HK-2 (cell line): ENCODE measurements at regions not wholly inside any gene's neighbourhood (a gene's known extent, or its start where the extent isn't known, plus 50 kb on each side); places are given as distances from the start of the nearest gene placed in this dataset.
"Not testable (repeated sequence)": the region's sequence is repeated elsewhere in the genome, so short reads cannot be mapped to it uniquely, and the experiment has no call there.

Source experiments
- DNase-seq: peaks from one replicate; pipeline ENCODE4 v3.0.0-alpha.2; 2018; ENCODE audit not compliant: unreplicated experiment

DNA sequence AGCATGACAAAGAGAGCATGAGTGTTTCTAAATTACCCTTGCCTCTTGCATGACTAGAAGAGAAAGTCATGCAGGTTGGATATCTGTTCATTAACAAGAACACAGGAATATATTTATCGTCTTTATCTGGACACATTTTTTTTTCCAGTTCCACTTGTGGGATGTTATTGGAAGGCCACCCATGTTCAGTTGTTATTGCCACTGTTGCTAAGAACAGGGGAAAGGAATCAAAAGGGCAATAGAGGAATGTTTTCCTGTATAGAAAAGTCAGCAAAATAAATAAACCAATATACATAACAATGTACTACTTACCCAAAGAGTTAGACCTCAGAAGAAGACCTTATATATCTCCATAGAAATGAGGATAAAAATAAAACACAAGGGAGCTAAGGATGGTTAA lies 270.1 kb downstream of the QDPR start:
- no peak for DNase-seq

DNA sequence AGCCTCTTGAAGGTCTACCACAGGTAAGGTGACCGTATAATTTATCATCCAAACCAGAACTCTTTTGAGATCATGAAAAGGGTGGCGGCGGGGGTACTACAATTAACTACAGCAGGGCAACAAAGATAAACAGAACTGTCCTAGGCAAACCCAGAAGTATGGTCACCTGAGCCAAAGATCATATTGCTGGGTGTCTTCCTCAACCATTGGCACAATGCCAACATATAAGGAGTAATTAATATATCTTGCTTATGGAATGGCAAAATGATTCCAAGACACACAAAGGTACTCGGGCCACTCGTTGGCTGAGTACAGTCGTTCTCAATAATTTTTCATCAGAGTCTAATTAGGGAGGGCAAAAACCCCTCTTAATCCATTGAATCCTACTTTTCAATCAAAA lies 273.3 kb downstream of the QDPR start:
- no peak for DNase-seq

DNA sequence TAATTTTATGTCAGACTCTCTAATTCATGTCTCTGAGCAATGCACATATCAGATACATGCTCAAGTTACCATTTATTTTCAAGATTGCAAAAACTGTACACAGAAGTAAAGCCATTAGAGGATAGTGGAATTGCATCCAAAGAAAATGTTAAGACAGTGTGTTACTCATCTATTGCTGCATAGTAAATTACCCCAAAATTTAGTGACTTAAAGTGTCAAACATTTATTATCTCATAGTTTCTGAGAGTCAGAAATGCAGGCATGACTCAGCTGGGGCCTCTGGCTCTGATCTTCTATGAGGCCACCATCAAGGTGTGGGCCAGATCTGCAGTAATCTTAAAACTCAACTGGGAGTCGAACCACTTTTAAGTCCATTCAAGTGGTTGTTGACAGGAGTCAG lies 275.2 kb downstream of the QDPR start:
- no peak for DNase-seq

DNA sequence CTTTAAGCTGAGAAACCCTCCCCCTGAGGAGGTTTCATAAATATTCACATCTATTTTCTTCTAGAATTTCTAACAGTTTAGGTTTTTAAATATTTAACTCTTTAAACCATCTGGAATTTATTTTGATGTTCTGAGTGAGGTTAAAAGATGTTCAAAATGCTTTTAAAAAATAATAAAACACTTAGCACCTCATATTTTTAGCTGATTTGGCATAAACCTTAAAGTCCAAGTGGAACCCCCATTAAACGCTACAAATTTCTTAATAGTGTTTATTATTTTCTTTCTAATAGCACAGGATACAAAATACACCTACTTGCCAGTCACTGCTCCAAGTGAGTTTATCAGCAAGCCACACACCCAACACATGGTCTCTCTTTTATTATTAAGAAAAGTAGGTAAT lies 277.2 kb downstream of the QDPR start:
- no peak for DNase-seq

DNA sequence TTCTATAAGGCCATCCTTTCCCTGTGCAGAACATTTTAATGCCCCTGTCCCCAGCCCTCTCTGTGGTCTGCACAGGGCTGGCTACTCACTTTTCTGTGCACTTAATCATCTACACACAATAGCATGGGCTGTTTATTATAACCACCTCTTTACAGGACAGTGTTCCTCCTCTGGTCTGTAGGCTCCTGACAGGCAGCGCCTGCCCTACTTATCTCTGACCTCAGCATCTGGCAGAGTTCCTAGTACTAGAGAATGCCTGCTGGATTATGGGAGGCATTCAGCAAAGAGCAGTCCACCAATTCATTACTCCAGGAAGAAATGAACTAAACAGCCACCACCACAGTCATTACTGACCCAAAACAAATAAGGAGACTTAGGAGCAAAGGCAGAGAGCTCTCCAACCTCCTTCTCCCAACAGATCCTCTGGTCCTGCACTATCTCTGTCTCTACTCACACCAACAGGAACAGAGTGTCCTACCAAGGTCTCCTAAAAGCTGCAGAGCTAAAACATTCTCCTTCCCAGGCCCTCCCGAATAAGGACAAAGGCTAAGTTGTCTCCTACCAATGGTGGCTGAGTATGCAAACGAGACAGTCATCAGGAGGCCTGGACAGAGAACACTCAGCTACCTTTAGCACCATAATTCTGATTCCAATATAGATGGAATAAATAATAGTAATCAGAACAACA lies 279.2 kb downstream of the QDPR start:
- DNase-seq, result no peak

DNA sequence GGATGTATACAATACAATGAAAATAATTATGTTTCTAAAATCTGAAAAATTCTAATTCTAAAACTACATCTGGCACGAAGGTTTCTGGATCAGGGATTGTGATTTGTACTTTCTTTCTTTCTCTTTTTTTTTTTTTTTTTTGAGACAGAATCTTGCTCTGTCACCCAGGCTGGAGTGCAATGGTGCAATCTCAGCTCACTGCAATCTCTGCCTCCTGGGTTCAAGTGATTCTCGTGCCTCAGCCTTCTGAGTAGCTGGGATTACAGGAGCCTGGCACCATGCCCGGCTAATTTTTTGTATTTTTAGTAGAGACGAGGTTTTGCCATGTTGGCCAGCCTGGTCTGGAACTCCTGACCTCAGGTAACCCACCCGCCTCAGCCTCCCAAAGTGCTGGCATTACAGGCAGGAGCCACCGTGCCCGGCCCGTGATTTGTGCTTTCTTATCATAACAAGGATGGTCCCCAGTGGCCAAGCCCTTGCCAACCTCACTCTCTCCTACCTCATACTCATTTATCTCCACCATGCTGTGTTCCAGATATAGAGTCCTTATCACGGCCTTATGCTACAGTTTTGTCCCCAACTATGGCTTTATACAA lies 279.9 kb downstream of the QDPR start:
- not testable (repeated sequence) for DNase-seq

DNA sequence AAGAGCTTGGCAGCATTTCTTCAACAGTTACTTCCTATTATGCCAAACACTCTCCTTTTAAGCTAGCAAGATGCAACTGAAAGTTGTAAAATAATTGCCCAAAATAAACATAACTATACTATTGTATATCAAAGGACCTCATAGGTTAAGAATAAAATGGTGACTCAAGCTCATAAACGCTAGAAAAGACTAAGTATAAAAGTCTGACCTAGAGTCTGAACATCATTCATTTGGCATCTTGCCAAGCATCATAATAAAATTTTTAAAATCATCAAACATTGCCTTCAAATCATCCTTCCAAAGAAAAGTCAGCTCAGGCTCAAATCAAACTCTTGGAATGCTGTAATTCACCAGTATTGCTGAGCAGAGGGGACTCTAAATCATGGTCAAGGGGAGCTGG lies 281.2 kb downstream of the QDPR start:
- no peak for DNase-seq

DNA sequence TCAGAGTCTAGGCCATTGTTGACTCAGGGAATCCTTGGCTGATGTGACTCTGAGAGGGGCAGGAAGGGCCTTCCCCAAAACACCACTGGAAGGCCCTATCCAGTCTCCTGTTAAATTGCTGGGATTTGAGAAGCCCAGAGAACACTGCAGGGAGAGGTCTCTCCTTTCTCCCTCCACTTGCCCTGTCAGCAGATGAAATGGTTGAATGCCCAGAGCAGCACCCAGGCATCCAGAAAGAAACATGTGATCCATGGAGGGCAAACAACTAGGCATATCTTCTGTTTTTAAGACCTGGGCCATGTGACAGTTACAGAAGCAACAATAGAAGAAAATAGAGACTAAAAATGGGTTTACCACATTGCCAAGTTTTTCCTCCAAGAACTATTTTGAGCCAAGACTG lies 291.1 kb downstream of the QDPR start:
- DNase-seq, result no peak

DNA sequence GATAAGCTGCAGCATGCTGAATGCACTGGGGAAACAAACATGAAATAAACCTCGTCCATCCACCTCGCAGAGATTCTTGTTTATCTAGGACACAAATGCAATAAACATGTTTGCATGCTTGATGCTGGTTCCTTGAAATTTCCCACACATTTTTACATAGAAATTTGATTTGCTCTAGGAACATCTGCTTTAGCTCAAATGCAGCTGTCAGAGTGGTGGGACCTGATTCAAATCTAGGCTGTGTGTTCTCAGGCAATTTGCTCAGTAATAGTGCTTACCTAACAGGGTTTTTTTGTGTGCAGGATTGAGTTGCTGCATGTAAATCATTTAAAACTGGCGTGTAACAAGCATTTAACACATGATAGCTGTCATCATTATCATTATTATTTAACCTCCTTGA lies 293.1 kb downstream of the QDPR start:
- DNase-seq, result no peak

DNA sequence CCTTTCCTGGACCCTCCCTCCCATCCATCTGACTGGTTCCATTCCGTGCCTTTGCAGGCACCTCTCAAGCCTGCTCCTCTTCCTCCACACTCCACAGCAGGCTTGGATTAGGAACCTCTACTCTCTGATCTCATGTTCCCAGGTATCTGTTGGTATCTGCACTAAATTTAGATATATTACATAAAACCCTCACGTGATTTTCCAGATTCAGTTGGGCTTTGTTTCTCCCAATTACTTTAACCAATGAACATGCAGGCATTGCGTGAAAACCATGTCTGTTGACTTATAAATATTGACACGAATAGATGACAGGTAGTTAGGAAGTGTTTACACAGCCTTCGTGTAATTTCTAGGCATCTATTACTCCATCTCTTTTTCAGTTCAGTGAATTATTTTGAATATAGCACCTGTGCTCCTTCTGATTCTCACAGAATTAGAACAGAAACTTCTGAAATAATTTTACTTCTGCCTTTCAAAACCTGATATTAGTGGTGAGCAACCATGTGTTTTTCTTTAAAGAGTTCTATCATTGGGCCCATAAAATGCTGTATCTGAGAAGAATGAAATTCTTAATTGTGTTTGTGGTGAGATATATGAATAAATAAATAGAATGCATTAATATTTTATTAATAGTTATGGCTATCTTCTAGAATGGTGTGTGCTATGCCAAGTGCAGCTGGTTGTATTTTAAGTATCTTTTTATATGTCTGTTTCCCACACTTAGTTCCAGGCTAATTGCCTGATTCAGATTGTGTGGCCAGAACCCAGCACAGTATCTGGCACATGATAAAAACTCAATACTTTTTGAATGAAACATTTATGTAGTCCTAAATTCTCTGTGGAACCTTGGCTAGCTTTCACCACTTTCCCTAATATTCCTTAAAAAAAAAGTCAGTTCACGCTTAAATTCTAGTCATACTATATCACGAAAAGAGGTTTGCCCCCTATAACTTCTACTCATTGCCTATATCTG lies 304.8 kb downstream of the QDPR start:
- no peak for DNase-seq

DNA sequence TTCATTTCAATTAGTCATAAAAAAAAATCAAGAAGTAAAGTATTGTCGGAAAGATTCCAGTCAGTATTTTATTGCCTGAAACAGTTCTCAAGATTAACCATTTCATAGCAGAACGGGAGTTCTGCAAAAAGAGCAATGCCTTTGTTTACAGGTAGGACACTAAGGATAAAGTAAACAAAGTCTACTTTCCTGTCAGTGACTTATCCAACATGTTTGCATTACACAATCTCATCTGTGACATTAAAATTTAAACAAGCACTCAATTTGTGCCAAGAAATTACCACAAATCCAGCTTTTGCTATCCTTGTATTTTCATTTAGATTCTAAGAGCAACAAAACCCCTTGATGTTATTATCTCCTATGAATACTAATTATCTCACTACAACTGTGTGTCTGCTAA lies 306.5 kb upstream of the LDB2 start:
- DNase-seq, result no peak

DNA sequence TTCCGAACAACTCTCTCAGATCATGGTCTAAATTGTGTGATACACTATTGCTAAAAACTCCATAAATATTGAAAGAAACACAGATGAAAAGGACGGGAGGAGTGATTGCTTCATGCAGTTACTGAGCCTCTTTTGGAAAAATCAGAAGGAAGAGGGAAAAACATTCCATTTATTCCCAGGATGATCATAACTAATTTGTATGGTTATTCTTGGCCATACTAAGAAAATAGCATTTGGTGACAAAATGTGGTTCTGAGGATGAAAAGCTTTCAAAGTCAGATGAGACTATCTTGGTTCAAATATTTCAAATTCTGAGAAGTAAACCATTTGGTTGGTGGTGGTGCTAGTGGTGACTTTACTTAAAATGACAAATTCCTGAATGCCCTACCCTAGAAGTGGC lies 305.4 kb upstream of the LDB2 start:
- DNase-seq, result no peak

DNA sequence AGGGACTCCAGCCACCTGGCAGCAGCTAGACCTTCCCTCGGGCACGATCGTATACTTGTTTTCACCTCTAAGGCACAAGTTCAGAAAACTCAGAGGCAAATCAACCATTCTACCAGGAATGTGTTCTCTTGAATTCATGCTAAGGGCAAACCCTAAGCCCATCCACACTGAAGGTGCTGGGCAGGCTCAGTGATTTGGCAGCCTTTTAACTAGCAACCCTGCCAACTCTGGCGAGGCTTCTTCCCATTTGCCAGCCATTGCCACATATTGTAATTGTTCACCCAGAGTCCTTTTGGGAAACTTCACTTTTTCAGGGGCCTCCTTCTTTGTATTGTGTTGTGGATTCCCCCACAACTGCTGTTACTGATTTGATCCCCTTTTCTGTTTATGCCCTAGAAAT lies 298.6 kb upstream of the LDB2 start:
- no peak for DNase-seq

DNA sequence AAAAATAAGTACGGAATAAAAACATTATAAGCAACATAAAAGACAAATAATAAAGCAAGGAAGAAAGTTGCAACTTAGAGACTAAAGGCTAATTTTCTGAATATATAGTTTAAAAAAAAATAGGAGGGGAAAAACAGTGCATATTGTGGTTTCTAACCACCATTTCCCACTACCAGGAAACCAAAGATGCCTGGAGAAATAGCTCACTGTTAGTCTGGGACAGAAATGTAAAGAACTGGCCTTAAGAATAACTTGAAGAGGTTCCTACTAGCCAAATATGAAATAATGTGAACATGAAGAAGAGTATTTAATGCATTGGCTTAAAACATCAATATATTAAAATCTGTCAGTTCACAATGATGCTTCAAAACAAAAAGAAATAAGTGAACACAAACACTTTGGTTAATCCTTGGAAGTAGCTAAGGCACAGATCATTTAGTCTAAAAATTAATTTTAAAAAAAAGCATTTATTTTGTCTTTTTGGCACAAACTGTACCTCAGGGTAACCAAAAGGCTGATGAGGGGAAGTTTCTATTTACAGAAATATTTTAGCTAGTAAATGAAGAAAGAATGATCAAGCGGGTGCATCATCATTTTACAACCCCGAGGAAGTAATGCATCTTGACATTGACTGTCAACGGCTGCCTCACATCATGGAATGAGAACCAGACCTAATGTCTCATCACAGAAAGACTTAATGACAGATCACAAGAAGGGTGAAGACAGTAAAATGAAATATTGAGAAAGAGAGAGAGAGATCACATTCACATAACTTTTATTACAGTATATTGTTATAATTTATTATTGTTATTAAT lies 297.2 kb upstream of the LDB2 start:
- DNase-seq, result no peak

DNA sequence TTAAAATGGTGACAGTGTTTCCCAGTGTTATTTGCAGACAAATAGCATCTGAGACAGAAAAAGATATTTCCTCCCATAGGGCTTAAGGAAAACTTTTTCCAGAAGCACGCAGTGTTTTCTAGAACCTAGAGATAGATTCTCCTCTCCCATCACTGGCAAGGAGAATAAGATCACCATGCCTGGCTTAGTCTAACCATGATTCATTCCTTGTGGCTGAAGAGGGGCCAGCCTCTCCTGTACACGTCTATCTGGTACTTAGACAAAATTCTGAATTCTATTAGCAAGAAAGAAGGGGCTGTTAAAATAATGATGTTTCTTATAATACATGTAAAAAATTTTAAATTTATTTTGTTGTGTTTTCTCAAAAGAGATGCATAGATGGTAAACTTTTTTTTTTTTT lies 296.1 kb upstream of the LDB2 start:
- DNase-seq, result no peak

DNA sequence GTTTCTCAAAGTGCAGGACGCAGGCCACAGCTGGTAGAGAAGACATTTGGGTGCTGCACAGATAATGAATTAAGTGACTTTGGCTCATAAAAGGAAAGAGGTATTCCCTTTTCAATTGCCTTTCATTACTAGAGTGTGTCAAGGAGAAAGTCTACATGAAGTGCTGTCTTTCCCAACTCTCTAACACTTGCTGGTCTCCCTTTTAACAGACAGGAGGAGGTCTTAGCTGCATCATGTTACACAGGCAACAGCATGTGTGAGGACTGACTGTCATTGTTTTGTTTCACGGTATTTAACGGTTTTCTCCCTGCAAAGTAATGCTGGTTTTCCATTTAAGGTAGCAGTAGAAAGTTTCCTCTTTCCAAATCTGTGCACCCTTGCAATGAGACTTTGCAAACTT lies 291.3 kb upstream of the LDB2 start:
- no peak for DNase-seq

DNA sequence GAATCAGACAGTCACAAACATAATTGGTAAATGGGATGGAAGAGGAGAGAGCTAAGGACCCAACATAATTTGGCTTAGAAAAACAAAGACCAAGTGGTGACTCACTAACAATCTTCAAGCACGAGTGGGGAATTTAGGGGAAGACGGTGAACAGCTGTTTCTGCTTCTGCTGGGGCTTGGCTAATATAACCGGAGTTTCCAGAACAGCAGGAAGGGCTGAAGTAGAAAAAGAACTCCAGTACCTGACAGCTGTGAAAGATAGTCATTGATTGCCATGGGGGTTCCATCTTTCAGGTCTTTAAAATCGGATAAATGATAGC lies 290.9 kb upstream of the LDB2 start:
- no peak for DNase-seq

DNA sequence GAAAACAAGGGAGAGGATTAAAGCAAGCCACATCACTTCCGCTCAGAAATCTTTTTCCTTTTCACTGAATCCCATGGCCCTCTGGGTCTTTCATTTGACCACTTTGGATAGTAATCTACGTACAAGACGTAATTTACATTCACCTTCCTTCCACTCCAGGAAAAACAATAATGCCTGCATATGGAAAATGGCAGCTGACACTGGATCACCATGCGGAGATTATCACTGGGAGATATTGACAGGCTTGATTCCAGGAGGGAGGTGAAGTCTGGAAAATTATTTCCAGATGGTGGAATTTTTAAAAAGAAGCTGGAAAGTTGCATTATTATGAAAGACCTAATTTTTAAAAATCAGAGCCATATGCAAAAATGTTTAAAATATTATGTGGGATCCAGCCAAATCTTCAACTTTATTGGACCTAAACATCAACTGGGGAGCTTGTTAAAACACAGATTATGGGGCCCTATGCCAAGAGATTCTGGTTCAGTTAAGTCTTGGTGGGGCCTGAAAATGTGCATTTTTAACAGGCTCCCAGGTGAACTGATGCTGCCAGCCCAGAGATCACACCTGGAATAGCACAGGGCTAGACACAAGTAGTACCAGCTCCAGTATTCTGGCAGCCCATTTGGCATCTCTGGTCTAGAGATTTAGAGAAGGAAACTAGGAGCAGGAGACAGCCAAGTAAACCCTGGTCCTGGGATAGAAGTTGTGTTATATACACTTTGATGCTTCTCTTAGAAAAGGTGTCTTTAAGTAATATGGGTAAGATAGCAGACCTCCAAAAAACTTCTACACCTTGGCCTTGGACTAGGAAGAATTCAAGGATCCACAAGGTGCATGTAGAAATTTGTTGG lies 290.3 kb upstream of the LDB2 start:
- no peak for DNase-seq

DNA sequence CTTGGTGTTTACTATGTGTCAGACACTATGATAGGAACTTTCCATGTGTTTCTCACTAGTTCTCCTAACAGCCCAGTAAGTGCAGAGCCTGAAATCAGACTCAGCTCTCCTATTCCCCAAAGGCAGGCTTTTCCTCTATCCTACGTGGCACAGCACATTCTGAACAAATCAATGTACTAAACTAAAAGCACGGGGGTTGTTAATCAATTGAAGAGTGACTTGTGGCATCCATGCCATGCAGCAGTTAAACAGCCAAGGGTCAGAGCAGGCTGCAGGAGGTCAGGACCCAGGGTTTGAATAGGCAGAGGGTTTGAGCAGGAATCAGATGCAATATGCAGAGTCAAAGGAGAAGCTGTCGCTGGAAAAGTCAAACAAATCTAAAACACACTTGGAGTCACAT lies 289.7 kb upstream of the LDB2 start:
- no peak for DNase-seq

DNA sequence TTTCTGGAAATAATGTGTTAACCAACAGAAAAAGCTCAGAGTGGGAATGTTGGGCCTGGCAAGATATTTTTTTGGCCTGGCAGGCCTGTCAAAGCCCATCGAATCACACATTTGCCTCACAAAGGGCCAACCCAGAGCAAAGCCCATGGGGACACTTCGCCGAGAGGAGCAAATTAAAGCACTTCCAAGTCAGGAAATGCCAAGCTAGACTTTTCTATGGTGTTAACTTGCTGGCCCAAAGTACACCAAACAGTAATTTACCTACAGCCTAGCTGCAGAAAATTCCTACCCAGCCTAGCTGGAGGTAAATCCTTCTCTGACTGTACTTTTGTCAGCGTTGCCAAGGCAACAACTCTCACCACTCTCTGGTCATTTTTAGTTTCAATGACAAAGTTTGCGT lies 288.6 kb upstream of the LDB2 start:
- no peak for DNase-seq

DNA sequence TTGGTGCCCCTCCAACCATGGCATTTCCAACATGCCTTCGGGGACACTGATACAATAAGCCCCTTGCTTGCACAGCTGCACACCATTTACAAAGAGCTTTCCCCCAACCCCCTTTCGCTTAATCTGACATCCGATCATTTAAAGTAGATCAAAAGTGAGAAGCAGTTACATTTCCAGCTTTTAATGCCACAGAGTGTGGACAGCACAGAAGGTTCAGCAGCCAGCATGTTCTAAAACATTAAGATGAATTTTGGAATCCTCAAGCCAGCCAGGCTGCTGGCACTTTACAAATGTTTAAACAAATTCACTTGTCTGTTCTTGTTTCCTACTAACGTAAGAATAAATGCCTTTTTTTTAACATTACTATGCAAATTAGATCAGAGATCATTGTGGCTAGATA lies 284.4 kb upstream of the LDB2 start:
- DNase-seq, result no peak
